Sigmoid colon (tissue), 4 donors: ENCODE measurements at regions not wholly inside any gene's neighbourhood (a gene's known extent, or its start where the extent isn't known, plus 50 kb on each side); places are given as distances from the start of the nearest gene placed in this dataset.

Experiments used
- CTCF ChIP-seq, 4 experiments: fragments of 450-650 bp in 3 of 4; fragments of 200-600 bp in 1 of 4; IDR thresholded peaks; one replicate each; pipeline ENCODE4 v1.5.1; 2016 to 2019; ENCODE audit warnings: antibody characterized with exemption in 4 of 4, mild to moderate bottlenecking in 3 of 4, moderate library complexity in 2 of 4
- EP300 ChIP-seq, 4 donors: sonication (generic); formaldehyde crosslinking; IDR thresholded peaks; one replicate each; pipeline ENCODE4 v1.6.1; 2017; ENCODE audit warnings: antibody characterized with exemption in 4 of 4
- POLR2A ChIP-seq, 2 donors: fragments of 450-650 bp; IDR thresholded peaks; one replicate each; pipeline ENCODE4 v1.6.1; 2016; ENCODE audit warnings: antibody characterized with exemption in 2 of 2, mild to moderate bottlenecking in 2 of 2, moderate library complexity in 2 of 2

- TF ChIP-seq EP300 (IDR thresholded peaks at IDR 0.05) (no peak), CTCF (IDR thresholded peaks at IDR 0.05) (no peak), POLR2A (IDR thresholded peaks at IDR 0.05) (no peak)
Measured at GRCh38 chr15:57849317-57849716, 142.8 kb downstream of the POLR2M start.
